Kidney epithelial cell (primary cell): ENCODE measurements at regions not wholly inside any gene's neighbourhood (a gene's known extent, or its start where the extent isn't known, plus 50 kb on each side); places are given as distances from the start of the nearest gene placed in this dataset.

Source experiments
- DNase-seq: peaks from one replicate; pipeline ENCODE4 v3.0.0-alpha.2; 2010; ENCODE audit warnings: low read depth
- H3K27me3 ChIP-seq: 2 replicates; pipeline ENCODE4 v1.6.0; 2011; ENCODE audit warnings: low read length; ENCODE audit not compliant: control insufficient read depth, insufficient read depth
- H3K36me3 ChIP-seq: 2 replicates; pipeline ENCODE4 v1.5.1; 2011; ENCODE audit warnings: low read length; ENCODE audit not compliant: control insufficient read depth, insufficient read depth
- H3K4me3 ChIP-seq: 2 replicates; pipeline ENCODE4 v1.5.1; 2011; ENCODE audit warnings: low read depth, mild to moderate bottlenecking, control low read depth, low read length
- CTCF ChIP-seq: IDR thresholded peaks from 2 replicates; pipeline ENCODE4 v1.5.1; 2011; ENCODE audit warnings: mild to moderate bottlenecking, moderate library complexity, low read length, control low read depth, inconsistent platforms; ENCODE audit not compliant: insufficient read depth, poor library complexity, severe bottlenecking

GRCh38 chr2:129253461-129253812 is 726.0 kb upstream of the RAB6C start:
- DNase-seq: no peak
- Histone ChIP-seq H3K36me3 (no peaks in the 10 kb centered on the region), H3K27me3 (no peaks in the 10 kb centered on the region), H3K4me3 (no peak overlapping the region)
- TF ChIP-seq CTCF: no peak

- Histone ChIP-seq H3K27me3 (no peaks in the 10 kb centered on the region), H3K36me3 (no peaks in the 10 kb centered on the region), H3K4me3 (no peak overlapping the region)
- DNase-seq: no peak
- TF ChIP-seq CTCF: no peak
Observed at GRCh38 chr2:129254718-129255117, 724.7 kb upstream of the RAB6C start.

GRCh38 chr2:129255610-129256313 is 723.7 kb upstream of the RAB6C start:
- Histone ChIP-seq H3K27me3 (no peaks in the 10 kb centered on the region), H3K4me3 (no peak overlapping the region), H3K36me3 (no peaks in the 10 kb centered on the region)
- TF ChIP-seq CTCF: no peak
- no peak for DNase-seq

GRCh38 chr2:129256642-129257041 is 722.8 kb upstream of the RAB6C start:
- DNase-seq: no peak

GRCh38 chr2:129262934-129263333 is 716.5 kb upstream of the RAB6C start:
- H3K4me3 ChIP-seq: no peak overlapping the region
- no peak for TF ChIP-seq CTCF
- H3K27me3 ChIP-seq: no peaks in the 10 kb centered on the region
- DNase-seq: no peak
- H3K36me3 ChIP-seq: no peaks in the 10 kb centered on the region

More at GRCh38 chr2:129256642-129257041, 722.8 kb upstream of the RAB6C start:
- H3K27me3 ChIP-seq: no peaks in the 10 kb centered on the region
- H3K36me3 ChIP-seq: no peaks in the 10 kb centered on the region
- H3K4me3 ChIP-seq: no peak overlapping the region
- TF ChIP-seq CTCF: no peak

- DNase-seq: no peak
- H3K4me3 ChIP-seq: no peak overlapping the region
- no peaks in the 10 kb centered on the region for H3K27me3 ChIP-seq
- H3K36me3 ChIP-seq: no peaks in the 10 kb centered on the region
- TF ChIP-seq CTCF: no peak
Observed at GRCh38 chr2:129263939-129264338, 715.5 kb upstream of the RAB6C start.
